ENCODE measurements at regions not wholly inside any gene's neighbourhood (a gene's known extent, or its start where the extent isn't known, plus 50 kb on each side); places are given as distances from the start of the nearest gene placed in this dataset.

GRCh38 chr7:53281312-53281711, 245.9 kb downstream of the POM121L12 start:
- H3K27ac ChIP-seq: no peak overlapping the region
- H3K4me3 ChIP-seq: no peak overlapping the region
- no peaks in the 10 kb centered on the region for H3K27me3 ChIP-seq
- H3K9me3 ChIP-seq: peaks cover 0 to 32% (median 4%) of the 10 kb centered on the region in 4 donors
- intact Hi-C loops (cut with DNase I; ENCODE audit: low total_unique reads): no loop called here
- H3K4me1 ChIP-seq: no peaks in the 10 kb centered on the region
- TF ChIP-seq EP300 (IDR thresholded peaks at IDR 0.05) (no peak), POLR2AphosphoS5 (IDR thresholded peaks at IDR 0.05) (no peak), CTCF (IDR thresholded peaks at IDR 0.05) (no peak), POLR2A (IDR thresholded peaks at IDR 0.05) (no peak)
- no peak for DNase-seq
- H3K36me3 ChIP-seq: no peaks in the 10 kb centered on the region
- 76 to 79% (median 79%) methylated on average over 5 of the region's 5 CpGs for WGBS, 5 donors

- H3K9me3 ChIP-seq: peaks cover 0 to 38% (median 16%) of the 10 kb centered on the region in 4 donors
- H3K4me3 ChIP-seq: no peak overlapping the region
- H3K27me3 ChIP-seq: no peaks in the 10 kb centered on the region
- H3K4me1 ChIP-seq: no peaks in the 10 kb centered on the region
- H3K36me3 ChIP-seq: no peaks in the 10 kb centered on the region
- no peak overlapping the region for H3K27ac ChIP-seq
- intact Hi-C loops (cut with DNase I; ENCODE audit: low total_unique reads): no loop called here
- TF ChIP-seq POLR2AphosphoS5 (IDR thresholded peaks at IDR 0.05) (no peak), POLR2A (IDR thresholded peaks at IDR 0.05) (no peak), CTCF (IDR thresholded peaks at IDR 0.05) (no peak), EP300 (IDR thresholded peaks at IDR 0.05) (no peak)
- DNase-seq: no peak
- WGBS, 5 donors: 56 to 71% (median 67%) methylated on average over 4 of the region's 4 CpGs
These were observed 256.9 kb downstream of the POM121L12 start for GRCh38 chr7:53292341-53292740.

GRCh38 chr7:53302496-53303246, 267.2 kb downstream of the POM121L12 start:
- 49 to 64% (median 56%) methylated on average over 4 of the region's 4 CpGs for WGBS, 5 donors
- DNase-seq: peak in 1 of 2 donors; percentile 3
- TF ChIP-seq CTCF (IDR thresholded peaks at IDR 0.05) (no peak), EP300 (IDR thresholded peaks at IDR 0.05) (no peak), POLR2A (IDR thresholded peaks at IDR 0.05) (no peak), POLR2AphosphoS5 (IDR thresholded peaks at IDR 0.05) (no peak)

GRCh38 chr7:53303781-53304180, 268.3 kb downstream of the POM121L12 start:
- H3K36me3 ChIP-seq: no peaks in the 10 kb centered on the region
- TF ChIP-seq CTCF (IDR thresholded peaks at IDR 0.05) (no peak), POLR2A (IDR thresholded peaks at IDR 0.05) (no peak), EP300 (IDR thresholded peaks at IDR 0.05) (no peak), POLR2AphosphoS5 (IDR thresholded peaks at IDR 0.05) (no peak)
- no peak for DNase-seq
- no peak overlapping the region for H3K27ac ChIP-seq
- WGBS, 5 donors: 65 to 85% (median 77%) methylated on average over 2 of the region's 2 CpGs
- no peaks in the 10 kb centered on the region for H3K9me3 ChIP-seq
- H3K4me3 ChIP-seq: no peak overlapping the region
- no peaks in the 10 kb centered on the region for H3K27me3 ChIP-seq
- intact Hi-C loops (cut with DNase I; ENCODE audit: low total_unique reads): no loop called here
- H3K4me1 ChIP-seq: no peaks in the 10 kb centered on the region

More at GRCh38 chr7:53302496-53303246, 267.2 kb downstream of the POM121L12 start:
- no peaks in the 10 kb centered on the region for H3K9me3 ChIP-seq
- intact Hi-C loops (cut with DNase I; ENCODE audit: low total_unique reads): no loop called here
- H3K4me1 ChIP-seq: no peaks in the 10 kb centered on the region
- no peaks in the 10 kb centered on the region for H3K27me3 ChIP-seq
- no peak overlapping the region for H3K27ac ChIP-seq
- no peak overlapping the region for H3K4me3 ChIP-seq
- no peaks in the 10 kb centered on the region for H3K36me3 ChIP-seq

Measured in stomach (tissue), 8 donors.